ENCODE measurements at regions not wholly inside any gene's neighbourhood (a gene's known extent, or its start where the extent isn't known, plus 50 kb on each side); places are given as distances from the start of the nearest gene placed in this dataset.

GRCh38 chr4:122517345-122517744 is 60.8 kb upstream of the IL2 start:
- Histone ChIP-seq H3K36me3 (no peaks in the 10 kb centered on the region), H3K4me3 (no peak overlapping the region), H3K27ac (no peak overlapping the region), H3K4me1 (no peaks in the 10 kb centered on the region), H3K27me3 (no peaks in the 10 kb centered on the region), H3K9me3 (peaks cover 0 to 9% of the 10 kb centered on the region in 2 donors)
- no peak for DNase-seq (ENCODE audit: low spot score in 2 of 2)
- intact Hi-C loops (cut with DNase I; ENCODE audit: low total_unique reads) = no loop called here
- TF ChIP-seq POLR2AphosphoS5 (IDR thresholded peaks at IDR 0.05) = no peak
- TF ChIP-seq POLR2A (IDR thresholded peaks at IDR 0.05) = no peak
- TF ChIP-seq CTCF (IDR thresholded peaks at IDR 0.05) = no peak

- Histone ChIP-seq H3K4me3 (no peak overlapping the region), H3K36me3 (no peaks in the 10 kb centered on the region), H3K27ac (no peak overlapping the region), H3K4me1 (no peaks in the 10 kb centered on the region), H3K27me3 (no peaks in the 10 kb centered on the region), H3K9me3 (peaks cover 0 to 6% of the 10 kb centered on the region in 2 donors)
- TF ChIP-seq POLR2AphosphoS5 (IDR thresholded peaks at IDR 0.05) (no peak), CTCF (IDR thresholded peaks at IDR 0.05) (no peak), POLR2A (IDR thresholded peaks at IDR 0.05) (no peak)
- DNase-seq (ENCODE audit: low spot score in 2 of 2) = no peak
- intact Hi-C loops (cut with DNase I; ENCODE audit: low total_unique reads) = no loop called here
These were observed 59.9 kb upstream of the IL2 start for GRCh38 chr4:122516376-122516775.

GRCh38 chr4:122514671-122515070 is 58.1 kb upstream of the IL2 start:
- intact Hi-C loops (cut with DNase I; ENCODE audit: low total_unique reads) = no loop called here
- no peak for TF ChIP-seq CTCF (IDR thresholded peaks at IDR 0.05)
- TF ChIP-seq POLR2A (IDR thresholded peaks at IDR 0.05) = no peak
- TF ChIP-seq POLR2AphosphoS5 (IDR thresholded peaks at IDR 0.05) = no peak
- no peaks in the 10 kb centered on the region for H3K27me3 ChIP-seq

GRCh38 chr4:122512430-122512829 is 55.9 kb upstream of the IL2 start:
- intact Hi-C loops (cut with DNase I; ENCODE audit: low total_unique reads) = no loop called here
- H3K9me3 ChIP-seq = no peaks in the 10 kb centered on the region
- H3K27ac ChIP-seq = no peak overlapping the region
- H3K27me3 ChIP-seq = no peaks in the 10 kb centered on the region
- no peaks in the 10 kb centered on the region for H3K36me3 ChIP-seq
- TF ChIP-seq CTCF (IDR thresholded peaks at IDR 0.05) = no peak
- no peak for TF ChIP-seq POLR2A (IDR thresholded peaks at IDR 0.05)
- no peak for TF ChIP-seq POLR2AphosphoS5 (IDR thresholded peaks at IDR 0.05)
- no peak for DNase-seq (ENCODE audit: low spot score in 2 of 2)
- H3K4me1 ChIP-seq = no peaks in the 10 kb centered on the region
- no peak overlapping the region for H3K4me3 ChIP-seq

More at GRCh38 chr4:122514671-122515070, 58.1 kb upstream of the IL2 start:
- H3K27ac ChIP-seq = no peak overlapping the region
- no peaks in the 10 kb centered on the region for H3K4me1 ChIP-seq
- H3K4me3 ChIP-seq = no peak overlapping the region
- no peak for DNase-seq (ENCODE audit: low spot score in 2 of 2)
- no peaks in the 10 kb centered on the region for H3K9me3 ChIP-seq
- H3K36me3 ChIP-seq = no peaks in the 10 kb centered on the region

- DNase-seq (ENCODE audit: low spot score in 2 of 2) = no peak
- intact Hi-C loops (cut with DNase I; ENCODE audit: low total_unique reads) = no loop called here
- Histone ChIP-seq H3K9me3 (no peaks in the 10 kb centered on the region), H3K27me3 (no peaks in the 10 kb centered on the region), H3K27ac (no peak overlapping the region), H3K36me3 (no peaks in the 10 kb centered on the region), H3K4me3 (no peak overlapping the region), H3K4me1 (no peaks in the 10 kb centered on the region)
- no peak for TF ChIP-seq CTCF (IDR thresholded peaks at IDR 0.05)
- no peak for TF ChIP-seq POLR2AphosphoS5 (IDR thresholded peaks at IDR 0.05)
- no peak for TF ChIP-seq POLR2A (IDR thresholded peaks at IDR 0.05)
These were observed 51.6 kb upstream of the IL2 start for GRCh38 chr4:122508083-122508482.

Measured in breast epithelium (tissue), 4 donors.